ENCODE measurements at regions not wholly inside any gene's neighbourhood (a gene's known extent, or its start where the extent isn't known, plus 50 kb on each side); places are given as distances from the start of the nearest gene placed in this dataset.
"Not testable (repeated sequence)": the region's sequence is repeated elsewhere in the genome, so short reads cannot be mapped to it uniquely, and the experiment has no call there.

DNA sequence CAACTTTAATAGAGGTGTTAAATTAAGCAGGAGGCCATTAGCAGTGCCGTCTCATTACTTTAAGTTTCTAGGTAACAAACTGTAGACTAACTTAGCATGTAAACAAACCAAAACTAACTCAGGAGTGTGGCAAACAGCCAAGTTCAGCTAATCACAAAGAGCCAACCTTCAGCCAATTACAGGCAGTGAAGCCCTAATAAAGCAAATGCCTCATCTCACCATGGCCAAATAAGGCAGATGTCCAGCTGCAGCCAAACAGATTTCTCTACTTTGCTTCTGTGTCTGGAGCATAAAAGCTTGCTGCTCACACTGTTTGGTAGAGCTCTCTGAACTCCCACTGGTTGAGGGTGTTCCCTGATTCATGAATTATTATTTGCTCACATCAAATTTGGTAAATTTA, 835.4 kb upstream of the GBE1 start:
- WGBS (ENCODE audit: extremely low coverage, insufficient coverage, insufficient read length) = no CpG with 5 or more reads among the region's 1 CpG
- no peak overlapping the region for H2BK5ac ChIP-seq (ENCODE audit: low read depth, low read length, poor library complexity)
- H3K79me1 ChIP-seq (ENCODE audit: low read length) = no peaks in the 10 kb centered on the region
- no peak overlapping the region for H4K91ac ChIP-seq (ENCODE audit: low read depth, low read length)
- H2BK12ac ChIP-seq (ENCODE audit: low read length) = no peak overlapping the region
- H3K27me3 ChIP-seq (ENCODE audit: insufficient read depth, low read length) = no peaks in the 10 kb centered on the region
- no peak overlapping the region for H3K23ac ChIP-seq (ENCODE audit: low read length)
- no peaks in the 10 kb centered on the region for H3K4me1 ChIP-seq (ENCODE audit: control insufficient read depth in 1 of 2, insufficient read depth in 2 of 2, low read length in 2 of 2)
- H3K18ac ChIP-seq (ENCODE audit: low read length) = no peak overlapping the region
- no peak overlapping the region for H3K9ac ChIP-seq (ENCODE audit: low read length)
- no peaks in the 10 kb centered on the region for H3K79me2 ChIP-seq (ENCODE audit: control insufficient read depth, insufficient read depth, low read length, poor library complexity)
- H4K8ac ChIP-seq (ENCODE audit: low read depth, low read length) = no peak overlapping the region
- H4K12ac ChIP-seq (ENCODE audit: low read depth, low read length) = no peak overlapping the region
- H3K36me3 ChIP-seq (ENCODE audit: control insufficient read depth in 1 of 2, insufficient read depth in 2 of 2, low read length in 2 of 2) = no peaks in the 10 kb centered on the region
- no peak overlapping the region for H3K4me2 ChIP-seq (ENCODE audit: low read length)
- no peak overlapping the region for H2AK5ac ChIP-seq (ENCODE audit: low read length)
- no peak overlapping the region for H3K4me3 ChIP-seq (ENCODE audit: low read depth, low read length)
- DNase-seq = no peak
- H3K27ac ChIP-seq (ENCODE audit: low read depth, low read length) = no peak overlapping the region
- no peak overlapping the region for H3K14ac ChIP-seq (ENCODE audit: low read length)
- peaks cover 4% of the 10 kb centered on the region for H3K9me3 ChIP-seq (ENCODE audit: insufficient read depth, low read depth, low read length)
- no peak overlapping the region for H3K4ac ChIP-seq (ENCODE audit: low read depth, low read length)
- no peak overlapping the region for H2AFZ ChIP-seq (ENCODE audit: insufficient read depth, low read length, poor library complexity)
- H2BK120ac ChIP-seq (ENCODE audit: insufficient read depth, low read length, poor library complexity) = no peak overlapping the region

DNA sequence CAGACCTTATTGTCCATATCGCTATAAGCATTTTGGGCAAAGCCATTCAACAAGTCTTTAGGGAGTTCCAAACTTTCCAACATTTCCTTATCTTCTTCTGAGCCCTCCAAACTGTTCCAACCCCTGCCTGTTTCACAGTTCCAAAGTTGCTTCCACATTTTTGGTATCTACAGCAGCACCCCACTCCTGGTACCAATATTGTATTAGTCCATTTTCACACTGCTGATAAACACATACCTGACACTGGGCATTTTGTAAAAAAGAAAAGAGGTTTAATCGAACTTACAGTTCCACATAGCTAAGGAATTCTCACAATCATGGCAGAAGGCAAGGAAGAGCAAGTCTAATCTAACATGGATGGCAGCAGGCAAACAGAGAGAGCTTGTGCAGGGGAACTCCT, 834.1 kb upstream of the GBE1 start:
- no CpG with 5 or more reads among the region's 2 CpGs for WGBS (ENCODE audit: extremely low coverage, insufficient coverage, insufficient read length)
- no peak overlapping the region for H3K23ac ChIP-seq (ENCODE audit: low read length)
- H3K79me1 ChIP-seq (ENCODE audit: low read length) = no peaks in the 10 kb centered on the region
- H3K4me1 ChIP-seq (ENCODE audit: control insufficient read depth in 1 of 2, insufficient read depth in 2 of 2, low read length in 2 of 2) = no peaks in the 10 kb centered on the region
- H3K9me3 ChIP-seq (ENCODE audit: insufficient read depth, low read depth, low read length) = peaks cover 4% of the 10 kb centered on the region
- H2BK5ac ChIP-seq (ENCODE audit: low read depth, low read length, poor library complexity) = no peak overlapping the region
- no peaks in the 10 kb centered on the region for H3K36me3 ChIP-seq (ENCODE audit: control insufficient read depth in 1 of 2, insufficient read depth in 2 of 2, low read length in 2 of 2)
- no peak overlapping the region for H3K9ac ChIP-seq (ENCODE audit: low read length)
- H3K4ac ChIP-seq (ENCODE audit: low read depth, low read length) = no peak overlapping the region
- H4K12ac ChIP-seq (ENCODE audit: low read depth, low read length) = no peak overlapping the region
- H3K4me3 ChIP-seq (ENCODE audit: low read depth, low read length) = no peak overlapping the region
- H4K8ac ChIP-seq (ENCODE audit: low read depth, low read length) = no peak overlapping the region
- H3K27me3 ChIP-seq (ENCODE audit: insufficient read depth, low read length) = no peaks in the 10 kb centered on the region
- no peak overlapping the region for H3K4me2 ChIP-seq (ENCODE audit: low read length)
- H3K27ac ChIP-seq (ENCODE audit: low read depth, low read length) = no peak overlapping the region
- no peak overlapping the region for H3K18ac ChIP-seq (ENCODE audit: low read length)
- no peak overlapping the region for H2BK120ac ChIP-seq (ENCODE audit: insufficient read depth, low read length, poor library complexity)
- no peak overlapping the region for H2BK12ac ChIP-seq (ENCODE audit: low read length)
- no peak overlapping the region for H2AFZ ChIP-seq (ENCODE audit: insufficient read depth, low read length, poor library complexity)
- no peak overlapping the region for H2AK5ac ChIP-seq (ENCODE audit: low read length)
- no peaks in the 10 kb centered on the region for H3K79me2 ChIP-seq (ENCODE audit: control insufficient read depth, insufficient read depth, low read length, poor library complexity)
- H3K14ac ChIP-seq (ENCODE audit: low read length) = no peak overlapping the region
- no peak for DNase-seq
- H4K91ac ChIP-seq (ENCODE audit: low read depth, low read length) = no peak overlapping the region

DNA sequence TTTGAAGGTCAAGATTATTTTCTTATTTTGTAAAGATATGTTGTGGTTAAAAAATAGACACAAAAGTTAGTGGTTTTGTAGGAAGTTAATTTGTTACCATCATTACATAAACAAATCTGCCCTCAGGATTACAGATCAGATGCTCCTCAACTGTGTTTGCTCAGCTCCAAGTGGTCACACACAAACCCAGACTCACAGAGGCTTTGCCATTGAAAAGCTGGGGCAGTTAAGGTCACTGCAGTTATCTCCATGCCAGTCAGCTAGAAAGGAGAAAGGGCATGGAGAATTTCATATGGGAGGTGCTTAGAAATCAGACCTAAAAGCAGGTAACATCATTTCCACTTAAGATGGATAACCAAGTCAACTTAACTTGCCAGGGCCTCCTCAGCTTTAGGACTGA, 825.7 kb upstream of the GBE1 start:
- no peak overlapping the region for H3K14ac ChIP-seq (ENCODE audit: low read length)
- H3K79me1 ChIP-seq (ENCODE audit: low read length) = no peaks in the 10 kb centered on the region

DNA sequence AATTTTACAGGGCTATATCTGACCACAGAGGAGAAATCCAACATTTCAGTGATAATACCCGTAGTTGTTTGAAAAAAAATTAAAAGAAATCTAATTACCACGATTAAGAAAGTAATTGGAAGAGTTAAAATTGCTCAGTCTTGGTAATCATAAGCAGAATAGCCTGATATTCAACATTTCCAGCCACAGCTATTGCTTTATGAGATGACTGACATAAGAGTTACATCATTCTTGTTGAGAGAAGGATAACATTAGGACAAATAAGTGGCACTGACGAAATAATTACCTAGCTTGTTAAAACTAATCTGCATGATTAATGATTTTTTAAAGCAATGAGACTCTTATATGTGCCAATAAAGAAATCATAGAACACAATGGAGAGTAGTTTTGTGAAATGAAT, 825.0 kb upstream of the GBE1 start:
- Histone ChIP-seq H3K27me3 (ENCODE audit: insufficient read depth, low read length) (no peaks in the 10 kb centered on the region), H3K36me3 (ENCODE audit: control insufficient read depth in 1 of 2, insufficient read depth in 2 of 2, low read length in 2 of 2) (no peaks in the 10 kb centered on the region), H3K18ac (ENCODE audit: low read length) (no peak overlapping the region), H3K23ac (ENCODE audit: low read length) (no peak overlapping the region), H3K79me2 (ENCODE audit: control insufficient read depth, insufficient read depth, low read length, poor library complexity) (no peaks in the 10 kb centered on the region), H4K91ac (ENCODE audit: low read depth, low read length) (no peak overlapping the region), H2BK12ac (ENCODE audit: low read length) (no peak overlapping the region), H3K9me3 (ENCODE audit: insufficient read depth, low read depth, low read length) (no peaks in the 10 kb centered on the region), H3K79me1 (ENCODE audit: low read length) (no peaks in the 10 kb centered on the region), H3K4ac (ENCODE audit: low read depth, low read length) (no peak overlapping the region), H2AFZ (ENCODE audit: insufficient read depth, low read length, poor library complexity) (no peak overlapping the region), H3K14ac (ENCODE audit: low read length) (no peak overlapping the region), H2AK5ac (ENCODE audit: low read length) (no peak overlapping the region), H3K4me1 (ENCODE audit: control insufficient read depth in 1 of 2, insufficient read depth in 2 of 2, low read length in 2 of 2) (no peaks in the 10 kb centered on the region), H4K8ac (ENCODE audit: low read depth, low read length) (no peak overlapping the region), H2BK5ac (ENCODE audit: low read depth, low read length, poor library complexity) (no peak overlapping the region), H2BK120ac (ENCODE audit: insufficient read depth, low read length, poor library complexity) (no peak overlapping the region), H3K9ac (ENCODE audit: low read length) (no peak overlapping the region), H3K4me2 (ENCODE audit: low read length) (no peak overlapping the region), H3K4me3 (ENCODE audit: low read depth, low read length) (no peak overlapping the region), H3K27ac (ENCODE audit: low read depth, low read length) (no peak overlapping the region), H4K12ac (ENCODE audit: low read depth, low read length) (no peak overlapping the region)
- WGBS (ENCODE audit: extremely low coverage, insufficient coverage, insufficient read length) = no CpG with 5 or more reads among the region's 3 CpGs
- no peak for DNase-seq

More for the DNA sequence above, 825.7 kb upstream of the GBE1 start:
- Histone ChIP-seq H3K23ac (ENCODE audit: low read length) (no peak overlapping the region), H3K4me1 (ENCODE audit: control insufficient read depth in 1 of 2, insufficient read depth in 2 of 2, low read length in 2 of 2) (no peaks in the 10 kb centered on the region), H4K8ac (ENCODE audit: low read depth, low read length) (no peak overlapping the region), H2AK5ac (ENCODE audit: low read length) (no peak overlapping the region), H3K18ac (ENCODE audit: low read length) (no peak overlapping the region), H3K79me2 (ENCODE audit: control insufficient read depth, insufficient read depth, low read length, poor library complexity) (no peaks in the 10 kb centered on the region), H2BK120ac (ENCODE audit: insufficient read depth, low read length, poor library complexity) (no peak overlapping the region), H4K12ac (ENCODE audit: low read depth, low read length) (no peak overlapping the region), H3K9ac (ENCODE audit: low read length) (no peak overlapping the region), H2BK5ac (ENCODE audit: low read depth, low read length, poor library complexity) (no peak overlapping the region), H3K4me3 (ENCODE audit: low read depth, low read length) (no peak overlapping the region), H4K91ac (ENCODE audit: low read depth, low read length) (no peak overlapping the region), H3K36me3 (ENCODE audit: control insufficient read depth in 1 of 2, insufficient read depth in 2 of 2, low read length in 2 of 2) (no peaks in the 10 kb centered on the region), H2BK12ac (ENCODE audit: low read length) (no peak overlapping the region), H3K4ac (ENCODE audit: low read depth, low read length) (no peak overlapping the region), H2AFZ (ENCODE audit: insufficient read depth, low read length, poor library complexity) (no peak overlapping the region), H3K4me2 (ENCODE audit: low read length) (no peak overlapping the region), H3K27ac (ENCODE audit: low read depth, low read length) (no peak overlapping the region), H3K9me3 (ENCODE audit: insufficient read depth, low read depth, low read length) (no peaks in the 10 kb centered on the region), H3K27me3 (ENCODE audit: insufficient read depth, low read length) (no peaks in the 10 kb centered on the region)
- no peak for DNase-seq

DNA sequence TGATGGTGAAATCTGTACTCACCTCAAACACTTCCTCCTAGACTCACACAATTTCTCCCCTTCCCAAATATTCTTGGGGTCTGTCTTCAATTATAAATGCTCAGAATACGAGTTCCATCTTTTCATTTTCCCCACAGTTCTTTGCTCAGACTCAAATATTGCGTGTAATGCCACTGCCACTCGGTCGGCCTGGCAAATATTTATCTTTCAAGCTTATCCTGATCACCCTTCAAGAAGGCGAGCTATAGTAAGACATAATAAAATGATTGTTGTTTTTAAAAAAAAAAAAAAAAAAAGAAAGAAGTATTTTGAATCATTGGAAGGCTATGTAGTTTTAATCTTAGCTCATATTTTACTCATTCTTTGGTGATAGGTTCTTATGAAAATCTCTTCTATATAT, 824.6 kb upstream of the GBE1 start:
- H4K8ac ChIP-seq (ENCODE audit: low read depth, low read length); H3K4me1 ChIP-seq (ENCODE audit: control insufficient read depth in 1 of 2, insufficient read depth in 2 of 2, low read length in 2 of 2); DNase-seq; H3K14ac ChIP-seq (ENCODE audit: low read length); H3K79me2 ChIP-seq (ENCODE audit: control insufficient read depth, insufficient read depth, low read length, poor library complexity); H4K12ac ChIP-seq (ENCODE audit: low read depth, low read length); H4K91ac ChIP-seq (ENCODE audit: low read depth, low read length); H3K4ac ChIP-seq (ENCODE audit: low read depth, low read length); H3K9ac ChIP-seq (ENCODE audit: low read length); H3K79me1 ChIP-seq (ENCODE audit: low read length); H3K27me3 ChIP-seq (ENCODE audit: insufficient read depth, low read length); H2BK120ac ChIP-seq (ENCODE audit: insufficient read depth, low read length, poor library complexity); H3K36me3 ChIP-seq (ENCODE audit: control insufficient read depth in 1 of 2, insufficient read depth in 2 of 2, low read length in 2 of 2); H2BK5ac ChIP-seq (ENCODE audit: low read depth, low read length, poor library complexity); H2AK5ac ChIP-seq (ENCODE audit: low read length); H2BK12ac ChIP-seq (ENCODE audit: low read length); H3K4me3 ChIP-seq (ENCODE audit: low read depth, low read length); H3K27ac ChIP-seq (ENCODE audit: low read depth, low read length); H2AFZ ChIP-seq (ENCODE audit: insufficient read depth, low read length, poor library complexity); H3K23ac ChIP-seq (ENCODE audit: low read length); H3K4me2 ChIP-seq (ENCODE audit: low read length); H3K9me3 ChIP-seq (ENCODE audit: insufficient read depth, low read depth, low read length); H3K18ac ChIP-seq (ENCODE audit: low read length): not testable (repeated sequence)
- no CpG with 5 or more reads among the region's 5 CpGs for WGBS (ENCODE audit: extremely low coverage, insufficient coverage, insufficient read length)

Data from trophoblast cell (in vitro differentiated cells and primary cell).